B cell (primary cell): ENCODE measurements at regions not wholly inside any gene's neighbourhood (a gene's known extent, or its start where the extent isn't known, plus 50 kb on each side); places are given as distances from the start of the nearest gene placed in this dataset.

Experiments used
- ATAC-seq: fragments of 200-7000 bp; cut with Tn5 transposase; one replicate; pipeline ENCODE4 v1.10.0; 2021; ENCODE audit warnings: low read depth, mild to moderate bottlenecking, moderate number of reproducible peaks, moderate library complexity
- CTCF ChIA-PET: fragments of 350-600 bp; sonication (Branson Sonifier 250); formaldehyde crosslinking; loops from one replicate; lab custom pipeline; 2021; ENCODE audit warnings: antibody characterized with exemption, inconsistent platforms; lab: Charles Lee
- POLR2A ChIA-PET: fragments of 350-600 bp; sonication (Branson Sonifier 250); formaldehyde crosslinking; loops from one replicate; lab custom pipeline; 2021; ENCODE audit warnings: antibody characterized with exemption; lab: Charles Lee
- DNase-seq: peaks from one replicate; pipeline ENCODE4 v3.0.0; 2013
- H2AFZ ChIP-seq: 2 replicates; pipeline ENCODE4 v1.6.1; 2012; ENCODE audit warnings: mild to moderate bottlenecking, low read depth, low read length; ENCODE audit not compliant: insufficient read depth, poor library complexity, severe bottlenecking
- H3K27ac ChIP-seq, 2 donors: 1 replicate in 1 of 2; 2 replicates in 1 of 2; pipeline ENCODE4 v1.5.1; 2012 to 2013; ENCODE audit warnings: low read length in 2 of 2, mild to moderate bottlenecking in 2 of 2, moderate library complexity in 1 of 2
- H3K27me3 ChIP-seq, 4 experiments: fragments of 200-600 bp in 1 of 4; sonication (generic) in 1 of 4; replicated peaks in 1 of 4; 1 replicate in 2 of 4; 2 replicates in 2 of 4; pipeline versions ENCODE4 v1.6.1 to v1.7.0; 2013 to 2016; ENCODE audit warnings: low read length in 3 of 4, mild to moderate bottlenecking in 2 of 4, mixed read lengths in 1 of 4, moderate library complexity in 1 of 4; ENCODE audit not compliant: insufficient read depth in 4 of 4, control insufficient read depth in 3 of 4; ENCODE audit errors: control extremely low read depth in 1 of 4
- H3K36me3 ChIP-seq, 2 experiments: replicated peaks in 1 of 2; 1 replicate in 1 of 2; 2 replicates in 1 of 2; pipeline versions ENCODE4 v1.6.1 to v1.7.1; 2013; ENCODE audit warnings: low read length in 1 of 2; ENCODE audit not compliant: insufficient read depth in 2 of 2, control insufficient read depth in 1 of 2; ENCODE audit errors: control extremely low read depth in 1 of 2, extremely low read depth in 1 of 2
- H3K4me1 ChIP-seq, 2 donors: fragments of 200-600 bp in 1 of 2; sonication (generic) in 1 of 2; 1 replicate in 1 of 2; 2 replicates in 1 of 2; pipeline versions ENCODE4 v1.5.1 to v1.6.1; 2013 to 2017; ENCODE audit warnings: low read length in 2 of 2; ENCODE audit not compliant: control insufficient read depth in 2 of 2, insufficient read depth in 2 of 2
- H3K4me2 ChIP-seq: replicated peaks from 2 replicates; pipeline ENCODE3; 2012; ENCODE audit warnings: mild to moderate bottlenecking, low read depth, low read length; ENCODE audit not compliant: poor library complexity, severe bottlenecking
- H3K4me3 ChIP-seq, 5 experiments: fragments of 200-600 bp in 1 of 5; sonication (generic) in 1 of 5; 1 replicate in 3 of 5; 2 replicates in 2 of 5; pipeline versions ENCODE4 v1.5.1 to v1.7.0; 2011 to 2016; ENCODE audit warnings: low read length in 4 of 5, mild to moderate bottlenecking in 4 of 5, low read depth in 2 of 5, control low read depth in 1 of 5, moderate library complexity in 1 of 5; ENCODE audit not compliant: insufficient read depth in 1 of 5; ENCODE audit errors: control extremely low read depth in 1 of 5, extremely low read depth in 1 of 5
- H3K79me2 ChIP-seq: fragments of 200-600 bp; sonication (generic); one replicate; pipeline ENCODE4 v1.6.0; 2016; ENCODE audit warnings: low read length; ENCODE audit not compliant: control insufficient read depth, insufficient read depth
- H3K9ac ChIP-seq: fragments of 200-600 bp; sonication (generic); 2 replicates; pipeline ENCODE4 v1.6.1; 2017; ENCODE audit warnings: mild to moderate bottlenecking, low read length, moderate library complexity
- H3K9me3 ChIP-seq, 3 donors: one replicate each; pipeline versions ENCODE4 v1.6.1 to v1.7.1; 2013; ENCODE audit warnings: low read length in 2 of 3; ENCODE audit not compliant: control insufficient read depth in 2 of 3, insufficient read depth in 1 of 3; ENCODE audit errors: control extremely low read depth in 1 of 3
- H4K20me1 ChIP-seq: 2 replicates; pipeline ENCODE4 v1.6.0; 2012; ENCODE audit warnings: mild to moderate bottlenecking, low read length; ENCODE audit not compliant: insufficient read depth, control insufficient read depth, poor library complexity, severe bottlenecking
- H3K27ac Mint-ChIP-seq: one replicate; pipeline ENCODE4 v1.8.0; 2021; ENCODE audit warnings: mixed read lengths
- H3K27me3 Mint-ChIP-seq: one replicate; pipeline ENCODE4 v1.8.0; 2021; ENCODE audit warnings: mixed read lengths
- H3K4me1 Mint-ChIP-seq: one replicate; pipeline ENCODE4 v1.8.0; 2021; ENCODE audit warnings: mixed read lengths
- H3K4me3 Mint-ChIP-seq: one replicate; pipeline ENCODE4 v1.8.0; 2021; ENCODE audit warnings: mixed read lengths
- H3K9me3 Mint-ChIP-seq: one replicate; pipeline ENCODE4 v1.8.0; 2022; ENCODE audit warnings: mixed read lengths; ENCODE audit not compliant: insufficient read depth
- CTCF ChIP-seq: fragments of 200-600 bp; IDR thresholded peaks from one replicate; pipeline ENCODE4 v1.8.0; 2022; ENCODE audit warnings: antibody characterized with exemption, mild to moderate bottlenecking
- EZH2 ChIP-seq: IDR thresholded peaks from 2 replicates; pipeline ENCODE4 v1.6.1; 2012; ENCODE audit warnings: borderline replicate concordance, low read depth, mild to moderate bottlenecking, moderate library complexity, low read length; ENCODE audit not compliant: insufficient read depth, poor library complexity, severe bottlenecking
- WGBS: methylation state at CpG from one replicate; pipeline ENCODE4 v1.1.5; 2013; ENCODE audit warnings: missing lambda C conversion rate; ENCODE audit not compliant: insufficient coverage; 5-methylcytosine and 5-hydroxymethylcytosine counted together
- intact Hi-C: fragments of 100-400 bp; cut with micrococcal nuclease; formaldehyde crosslinking; loops from one replicate; pipeline ENCODE4 v1.10.0; 2022

- no peak overlapping the region for H3K9ac ChIP-seq
- no peaks in the 10 kb centered on the region for H3K9me3 ChIP-seq
- TF ChIP-seq EZH2 (no peak), CTCF (no peak)
- no peak overlapping the region for H3K4me3 ChIP-seq
- H3K79me2 ChIP-seq = no peaks in the 10 kb centered on the region
- no peak overlapping the region for H3K4me2 ChIP-seq
- H3K4me1 ChIP-seq = peaks cover 12 to 17% of the 10 kb centered on the region in 2 donors
- POLR2A ChIA-PET = no interaction called here
- H3K4me1 Mint-ChIP-seq = peaks cover 14% of the 10 kb centered on the region
- no peaks in the 10 kb centered on the region for H4K20me1 ChIP-seq
- peaks cover 55% of the 10 kb centered on the region for H3K27me3 Mint-ChIP-seq
- H3K27me3 ChIP-seq = peaks cover 0 to 40% (median 4%) of the 10 kb centered on the region in 4 experiments
- no peak for ATAC-seq
- H3K27ac Mint-ChIP-seq = no peak overlapping the region
- CTCF ChIA-PET = interaction anchor here (0.9 to 7.1 kb wide), 3 partner anchors 22 to 526 kb away, joined by 3 to 83 read pairs (median 35); partner anchors contain the start of gene HES1
- no peak overlapping the region for H3K4me3 Mint-ChIP-seq
- H2AFZ ChIP-seq = no peak overlapping the region
- no peak for DNase-seq
- intact Hi-C loops = loop anchor here (2.0 kb wide), 2 partner anchors 181 to 525 kb away; no protein-coding TSS in a partner anchor
- WGBS = no CpG with 5 or more reads among the region's 1 CpG
- no peaks in the 10 kb centered on the region for H3K9me3 Mint-ChIP-seq
- no peaks in the 10 kb centered on the region for H3K36me3 ChIP-seq
- no peak overlapping the region for H3K27ac ChIP-seq
Observed at GRCh38 chr3:193789455-193789854, 196.4 kb downstream of the OPA1 start.

- peaks cover 0 to 34% (median 5%) of the 10 kb centered on the region in 4 experiments for H3K27me3 ChIP-seq
- WGBS = 96% methylated on average over 3 of the region's 4 CpGs
- TF ChIP-seq CTCF (no peak), EZH2 (no peak)
- no peak overlapping the region for H3K9ac ChIP-seq
- Mint-ChIP-seq H3K27ac (peak overlapping the region; percentile 29), H3K4me1 (peaks cover 14% of the 10 kb centered on the region), H3K4me3 (no peak overlapping the region), H3K9me3 (no peaks in the 10 kb centered on the region), H3K27me3 (peaks cover 55% of the 10 kb centered on the region)
- H3K4me1 ChIP-seq = peaks cover 12 to 17% of the 10 kb centered on the region in 2 donors
- H3K27ac ChIP-seq = no peak overlapping the region
- ATAC-seq = no peak
- no peaks in the 10 kb centered on the region for H3K79me2 ChIP-seq
- DNase-seq = no peak
- no peak overlapping the region for H3K4me3 ChIP-seq
- intact Hi-C loops = no loop called here
- no peaks in the 10 kb centered on the region for H3K36me3 ChIP-seq
- ChIA-PET POLR2A (no interaction called here), CTCF (interaction anchor here (0.5 to 7.1 kb wide), 6 partner anchors 10 to 525 kb away, joined by 3 to 83 read pairs (median 5); partner anchors contain the start of gene HES1)
- H4K20me1 ChIP-seq = no peaks in the 10 kb centered on the region
- no peak overlapping the region for H2AFZ ChIP-seq
- H3K4me2 ChIP-seq = no peak overlapping the region
- no peaks in the 10 kb centered on the region for H3K9me3 ChIP-seq
Observed at GRCh38 chr3:193790086-193790990, 197.3 kb downstream of the OPA1 start.
